Spleen (tissue), 11 donors: ENCODE measurements at regions not wholly inside any gene's neighbourhood (a gene's known extent, or its start where the extent isn't known, plus 50 kb on each side); places are given as distances from the start of the nearest gene placed in this dataset.

Experiments used
- DNase-seq: peaks from one replicate; pipeline ENCODE4 v3.0.0-alpha.2; 2020
- H3K27ac ChIP-seq, 8 donors: fragments of 200-600 bp; sonication (generic) in 7 of 8; 1 replicate in 4 of 8; 2 replicates in 4 of 8; pipeline versions ENCODE4 v1.5.0 to v1.8.0; 2016 to 2021; ENCODE audit warnings: inconsistent platforms in 4 of 8, mild to moderate bottlenecking in 4 of 8, moderate library complexity in 1 of 8
- H3K27me3 ChIP-seq, 7 donors: fragments of 200-600 bp; sonication (generic) in 6 of 7; replicated peaks in 1 of 7; 1 replicate in 4 of 7; 2 replicates in 3 of 7; pipeline versions ENCODE4 v1.5.0 to v1.8.0; 2016 to 2021; ENCODE audit warnings: inconsistent platforms in 3 of 7, mild to moderate bottlenecking in 1 of 7
- H3K36me3 ChIP-seq, 6 donors: fragments of 200-600 bp; sonication (generic) in 5 of 6; 1 replicate in 4 of 6; 2 replicates in 2 of 6; pipeline versions ENCODE4 v1.5.0 to v1.8.0; 2016 to 2021; ENCODE audit warnings: inconsistent platforms in 2 of 6
- H3K4me1 ChIP-seq, 6 donors: fragments of 200-600 bp; sonication (generic) in 5 of 6; 1 replicate in 3 of 6; 2 replicates in 3 of 6; pipeline versions ENCODE4 v1.5.0 to v1.8.0; 2016 to 2021; ENCODE audit warnings: inconsistent platforms in 3 of 6
- H3K4me3 ChIP-seq, 8 donors: fragments of 200-600 bp; sonication (generic) in 7 of 8; 1 replicate in 4 of 8; 2 replicates in 4 of 8; pipeline versions ENCODE4 v1.5.0 to v1.8.0; 2016 to 2021; ENCODE audit warnings: inconsistent platforms in 4 of 8, mild to moderate bottlenecking in 4 of 8, moderate library complexity in 2 of 8
- H3K9me3 ChIP-seq, 8 donors: fragments of 200-600 bp; sonication (generic) in 7 of 8; 1 replicate in 4 of 8; 2 replicates in 4 of 8; pipeline versions ENCODE4 v1.5.0 to v1.8.0; 2016 to 2021; ENCODE audit warnings: inconsistent platforms in 4 of 8
- CTCF ChIP-seq, 11 experiments: fragments of 200-600 bp in 7 of 11; fragments of 450-650 bp in 4 of 11; sonication (generic) in 4 of 11; IDR thresholded peaks in 8 of 11; conservative IDR thresholded peaks in 3 of 11; 1 replicate in 7 of 11; 2 replicates in 4 of 11; pipeline versions ENCODE4 v1.4.0 to v1.8.0; 2016 to 2021; ENCODE audit warnings: antibody characterized with exemption in 11 of 11, inconsistent platforms in 4 of 11, mild to moderate bottlenecking in 1 of 11
- POLR2A ChIP-seq, 3 donors: fragments of 450-650 bp; IDR thresholded peaks; one replicate each; pipeline ENCODE4 v1.5.1; 2017; ENCODE audit warnings: antibody characterized with exemption in 3 of 3, mild to moderate bottlenecking in 1 of 3
- POLR2AphosphoS5 ChIP-seq, 3 donors: sonication (generic); formaldehyde crosslinking; IDR thresholded peaks; one replicate each; pipeline ENCODE4 v1.5.1; 2017; ENCODE audit warnings: antibody characterized with exemption in 3 of 3
- WGBS, 5 donors: extraction: QIAGEN DNeasy Blood & Tissue Kit in 3 of 5; methylation state at CpG; one replicate each; pipeline versions ENCODE4 v1.1.5 to v1.1.7; 2013 to 2018; 5-methylcytosine and 5-hydroxymethylcytosine counted together
- intact Hi-C: fragments of 100-400 bp; cut with DNase I; formaldehyde crosslinking; loops from one replicate; pipeline ENCODE4 v1.15.0; 2023; ENCODE audit warnings: low total_unique reads
- donor health status: healthy with polysubstance abuse.
- donor health status: DM: no; HTN: no; CAD: no; lungs with moderate emphysema.
- donor health status: DM: no; HTN: no; CAD: no.
- donor health status: Bipolar disorder and iron deficiency.
- donor health status: healthy.
- donor health status: DM: no; HTN: no; CAD: no.
- donor health status: DM: yes; HTN: yes; CAD: no.

GRCh38 chr6:88238901-88239300 is 72.8 kb upstream of the CNR1 start:
- TF ChIP-seq CTCF (IDR thresholded peaks at IDR 0.05 in 8 of 11, conservative IDR thresholded peaks at IDR 0.05 in 3 of 11) (no peak), POLR2AphosphoS5 (IDR thresholded peaks at IDR 0.05) (no peak), POLR2A (IDR thresholded peaks at IDR 0.05) (no peak)
- Histone ChIP-seq H3K4me1 (no peaks in the 10 kb centered on the region), H3K4me3 (no peak overlapping the region), H3K9me3 (peaks cover 0 to 14% (median 6%) of the 10 kb centered on the region in 8 donors), H3K36me3 (no peaks in the 10 kb centered on the region), H3K27ac (no peak overlapping the region), H3K27me3 (no peaks in the 10 kb centered on the region)
- intact Hi-C loops = loop anchor here (10.0 kb wide), 1 partner anchor 304 kb away; no protein-coding TSS in a partner anchor
- 77 to 94% (median 89%) methylated on average over 3 of the region's 3 CpGs for WGBS, 5 donors
- no peak for DNase-seq

- WGBS, 5 donors = 9 to 47% (median 30%) methylated on average over 1 of the region's 1 CpG
- H3K4me3 ChIP-seq = no peak overlapping the region
- DNase-seq = no peak
- peaks cover 0 to 19% (median 7%) of the 10 kb centered on the region in 8 donors for H3K9me3 ChIP-seq
- H3K36me3 ChIP-seq = no peaks in the 10 kb centered on the region
- intact Hi-C loops = loop anchor here (10.0 kb wide), 1 partner anchor 303 kb away; no protein-coding TSS in a partner anchor
- no peaks in the 10 kb centered on the region for H3K4me1 ChIP-seq
- H3K27me3 ChIP-seq = no peaks in the 10 kb centered on the region
- H3K27ac ChIP-seq = no peak overlapping the region
- TF ChIP-seq POLR2AphosphoS5 (IDR thresholded peaks at IDR 0.05) (no peak), POLR2A (IDR thresholded peaks at IDR 0.05) (no peak), CTCF (IDR thresholded peaks at IDR 0.05 in 8 of 11, conservative IDR thresholded peaks at IDR 0.05 in 3 of 11) (peak in 8 of 11 experiments; percentile 32 to 62 (median 56))
These were observed 71.9 kb upstream of the CNR1 start for GRCh38 chr6:88238065-88238464.

GRCh38 chr6:88236612-88237360 is 70.6 kb upstream of the CNR1 start:
- no peaks in the 10 kb centered on the region for H3K4me1 ChIP-seq

More at GRCh38 chr6:88236612-88237360, 70.6 kb upstream of the CNR1 start:
- Histone ChIP-seq H3K4me3 (no peak overlapping the region), H3K27ac (no peak overlapping the region), H3K9me3 (peaks cover 0 to 26% (median 19%) of the 10 kb centered on the region in 8 donors), H3K36me3 (no peaks in the 10 kb centered on the region), H3K27me3 (no peaks in the 10 kb centered on the region)
- WGBS, 5 donors = 64 to 80% (median 73%) methylated on average over 7 of the region's 7 CpGs
- no peak for DNase-seq
- TF ChIP-seq POLR2AphosphoS5 (IDR thresholded peaks at IDR 0.05) (no peak), CTCF (IDR thresholded peaks at IDR 0.05 in 8 of 11, conservative IDR thresholded peaks at IDR 0.05 in 3 of 11) (no peak), POLR2A (IDR thresholded peaks at IDR 0.05) (no peak)
- intact Hi-C loops = loop anchor here (10.0 kb wide), 1 partner anchor 302 kb away; no protein-coding TSS in a partner anchor
